ENCODE measurements at regions not wholly inside any gene's neighbourhood (a gene's known extent, or its start where the extent isn't known, plus 50 kb on each side); places are given as distances from the start of the nearest gene placed in this dataset.

GRCh38 chr5:113917997-113918396 lies 404.5 kb downstream of the YTHDC2 start:
- H3K27me3 ChIP-seq (ENCODE audit: insufficient read depth in 3 of 3, low read length in 2 of 3) = no peaks in the 10 kb centered on the region
- no peak overlapping the region for H3K4me3 ChIP-seq
- intact Hi-C loops (cut with DNase I) = no loop called here
- H3K27ac ChIP-seq = no peak overlapping the region
- no peaks in the 10 kb centered on the region for H3K9me3 ChIP-seq
- TF ChIP-seq CTCF (IDR thresholded peaks at IDR 0.05) = no peak
- DNase-seq (no peak), ATAC-seq (no peak)
- 40 to 60% (median 45%) methylated on average over 2 of the region's 2 CpGs for WGBS, 3 donors
- H3K4me1 ChIP-seq = no peaks in the 10 kb centered on the region
- no peaks in the 10 kb centered on the region for H3K36me3 ChIP-seq (ENCODE audit: insufficient read depth in 1 of 2, low read depth in 1 of 2)

- Histone ChIP-seq H3K9me3 (no peaks in the 10 kb centered on the region), H3K27ac (no peak overlapping the region), H3K27me3 (ENCODE audit: insufficient read depth in 3 of 3, low read length in 2 of 3) (no peaks in the 10 kb centered on the region), H3K4me1 (no peaks in the 10 kb centered on the region), H3K36me3 (ENCODE audit: insufficient read depth in 1 of 2, low read depth in 1 of 2) (no peaks in the 10 kb centered on the region), H3K4me3 (no peak overlapping the region)
- intact Hi-C loops (cut with DNase I) = no loop called here
- WGBS, 3 donors = 21 to 42% (median 22%) methylated on average over 3 of the region's 3 CpGs
- ATAC-seq = no peak
- no peak for DNase-seq
- no peak for TF ChIP-seq CTCF (IDR thresholded peaks at IDR 0.05)
Observed at GRCh38 chr5:113922343-113922742, 408.8 kb downstream of the YTHDC2 start.

- TF ChIP-seq CTCF (IDR thresholded peaks at IDR 0.05) = no peak
- 88 to 89% (median 88%) methylated on average over 7 of the region's 7 CpGs for WGBS, 3 donors
- Histone ChIP-seq H3K4me1 (no peaks in the 10 kb centered on the region), H3K9me3 (no peaks in the 10 kb centered on the region), H3K27me3 (ENCODE audit: insufficient read depth in 3 of 3, low read length in 2 of 3) (no peaks in the 10 kb centered on the region), H3K36me3 (ENCODE audit: insufficient read depth in 1 of 2, low read depth in 1 of 2) (no peaks in the 10 kb centered on the region), H3K27ac (no peak overlapping the region), H3K4me3 (no peak overlapping the region)
- intact Hi-C loops (cut with DNase I) = no loop called here
- ATAC-seq = no peak
- DNase-seq = no peak
Observed at GRCh38 chr5:113935453-113935852, 422.0 kb downstream of the YTHDC2 start.

- Histone ChIP-seq H3K4me1 (no peaks in the 10 kb centered on the region), H3K27me3 (ENCODE audit: insufficient read depth in 3 of 3, low read length in 2 of 3) (no peaks in the 10 kb centered on the region), H3K27ac (no peak overlapping the region), H3K9me3 (no peaks in the 10 kb centered on the region), H3K4me3 (no peak overlapping the region), H3K36me3 (ENCODE audit: insufficient read depth in 1 of 2, low read depth in 1 of 2) (no peaks in the 10 kb centered on the region)
- 59 to 73% (median 71%) methylated on average over 2 of the region's 2 CpGs for WGBS, 3 donors
- TF ChIP-seq CTCF (IDR thresholded peaks at IDR 0.05) = no peak
- intact Hi-C loops (cut with DNase I) = no loop called here
- DNase-seq (no peak), ATAC-seq (no peak)
Observed at GRCh38 chr5:113937301-113937700, 423.8 kb downstream of the YTHDC2 start.

- intact Hi-C loops (cut with DNase I) = no loop called here
- 63 to 67% (median 66%) methylated on average over 3 of the region's 3 CpGs for WGBS, 3 donors
- Histone ChIP-seq H3K4me3 (no peak overlapping the region), H3K27me3 (ENCODE audit: insufficient read depth in 3 of 3, low read length in 2 of 3) (no peaks in the 10 kb centered on the region), H3K9me3 (no peaks in the 10 kb centered on the region), H3K4me1 (no peaks in the 10 kb centered on the region), H3K36me3 (ENCODE audit: insufficient read depth in 1 of 2, low read depth in 1 of 2) (no peaks in the 10 kb centered on the region), H3K27ac (no peak overlapping the region)
- no peak for TF ChIP-seq CTCF (IDR thresholded peaks at IDR 0.05)
- ATAC-seq (no peak), DNase-seq (no peak)
Observed at GRCh38 chr5:113939988-113940387, 421.9 kb upstream of the KCNN2 start.
